GM21528 (cell line): ENCODE measurements at regions not wholly inside any gene's neighbourhood (a gene's known extent, or its start where the extent isn't known, plus 50 kb on each side); places are given as distances from the start of the nearest gene placed in this dataset.

Source experiments
- ATAC-seq: cut with Tn5 transposase; IDR thresholded peaks from one replicate; pipeline ENCODE4 v1.9.1; 2021; ENCODE audit warnings: mild to moderate bottlenecking, moderate library complexity; ENCODE audit not compliant: unreplicated experiment, low FRiP score

DNA sequence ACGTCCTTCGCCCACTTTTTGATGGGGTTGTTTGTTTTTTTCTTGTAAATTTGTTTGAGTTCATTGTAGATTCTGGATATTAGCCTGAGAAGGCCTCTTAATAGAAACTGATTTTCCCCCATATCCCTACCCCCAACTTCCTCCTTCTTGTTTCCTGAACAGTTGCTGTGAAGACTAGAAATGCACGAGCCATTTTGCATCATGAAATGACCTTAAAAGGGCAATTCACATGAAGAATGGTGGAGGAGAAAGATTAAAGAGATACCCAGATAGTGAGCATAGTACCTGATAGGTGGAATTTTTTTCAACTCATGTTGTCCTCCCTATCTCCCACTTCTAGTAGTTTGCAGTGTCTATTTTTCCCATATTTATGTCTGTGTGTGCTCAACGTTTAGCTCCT is 55.2 kb upstream of the KCNH8 start:
- no peak for ATAC-seq

DNA sequence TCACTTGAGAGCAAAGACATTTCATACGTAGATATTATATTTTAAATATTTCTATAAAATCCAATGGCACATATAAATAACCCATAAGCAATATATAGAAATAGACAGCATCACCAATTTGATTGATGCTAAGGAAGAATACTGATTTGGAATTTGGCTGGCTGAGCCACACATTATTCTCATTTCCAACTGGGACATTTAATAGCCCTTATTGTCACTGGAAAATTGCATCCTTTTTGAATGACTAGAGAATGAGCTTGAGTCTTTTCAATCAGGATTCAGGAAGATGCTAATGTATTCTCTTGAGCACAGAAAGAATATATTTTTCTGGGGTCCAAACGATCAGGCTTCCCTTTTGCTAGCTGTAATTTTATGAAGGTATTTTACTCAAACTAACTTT is 70.9 kb upstream of the KCNH8 start:
- ATAC-seq, result no peak

DNA sequence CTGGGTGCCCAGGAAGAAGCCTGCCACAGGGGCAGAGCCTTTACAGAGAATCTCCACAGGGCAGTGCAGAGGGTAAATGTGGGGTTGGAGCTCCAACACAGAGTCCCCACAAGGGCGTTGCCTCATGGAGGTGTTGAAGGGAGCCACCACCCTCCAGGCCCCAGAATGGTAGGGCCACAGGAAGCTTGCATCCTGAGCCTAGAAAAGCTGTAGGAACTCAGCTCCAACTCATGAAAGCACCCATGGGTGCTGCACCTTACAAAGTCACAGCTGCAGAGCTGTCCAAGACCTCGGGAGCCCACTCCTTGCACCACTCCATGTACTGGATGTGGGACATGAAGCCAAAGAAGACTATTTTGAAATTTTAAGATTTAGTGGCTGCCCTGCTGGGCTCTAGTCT is 73.3 kb upstream of the KCNH8 start:
- no peak for ATAC-seq

- ATAC-seq, result no peak
Observed at GRCh38 chr3:19074257-19074900, 73.9 kb upstream of the KCNH8 start.

GRCh38 chr3:19073341-19074105 is 74.8 kb upstream of the KCNH8 start:
- no peak for ATAC-seq

DNA sequence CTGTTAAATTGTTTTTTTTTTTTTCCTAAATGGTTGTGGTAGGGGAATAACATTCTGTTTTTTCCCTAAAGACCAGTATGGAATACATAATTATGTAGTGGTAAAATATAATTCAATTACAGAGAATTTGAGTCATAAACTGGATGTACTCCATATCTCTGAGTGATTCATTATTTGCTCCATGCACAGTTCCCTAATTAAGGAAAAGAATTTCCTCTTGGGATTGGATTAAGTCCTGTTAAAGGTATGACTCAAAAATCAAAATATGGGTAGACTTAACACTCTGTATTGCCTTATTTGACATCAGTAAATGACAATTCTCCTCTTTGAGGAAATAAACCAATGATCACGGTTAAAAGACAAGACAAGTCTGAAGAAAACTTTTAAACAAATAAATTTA is 78.0 kb upstream of the KCNH8 start:
- no peak for ATAC-seq

DNA sequence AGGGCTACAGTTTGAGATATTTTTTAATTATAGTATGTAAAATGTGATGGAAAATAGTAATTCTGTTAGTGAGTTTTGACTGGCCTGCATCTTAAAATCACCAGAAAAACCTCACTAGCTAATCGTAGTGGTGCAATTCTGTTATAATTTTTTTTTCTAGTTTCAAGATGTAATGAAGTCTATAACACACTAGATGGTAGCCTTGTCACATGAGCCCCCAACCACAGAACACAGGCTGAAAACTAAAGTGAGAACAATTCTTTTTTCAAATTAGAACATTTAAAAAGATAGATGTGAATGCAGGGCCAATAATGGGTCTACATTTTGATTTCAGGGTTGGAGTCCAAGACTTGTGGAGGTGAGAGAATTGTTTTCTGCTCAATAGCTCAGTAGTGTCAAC is 83.3 kb upstream of the KCNH8 start:
- no peak for ATAC-seq

DNA sequence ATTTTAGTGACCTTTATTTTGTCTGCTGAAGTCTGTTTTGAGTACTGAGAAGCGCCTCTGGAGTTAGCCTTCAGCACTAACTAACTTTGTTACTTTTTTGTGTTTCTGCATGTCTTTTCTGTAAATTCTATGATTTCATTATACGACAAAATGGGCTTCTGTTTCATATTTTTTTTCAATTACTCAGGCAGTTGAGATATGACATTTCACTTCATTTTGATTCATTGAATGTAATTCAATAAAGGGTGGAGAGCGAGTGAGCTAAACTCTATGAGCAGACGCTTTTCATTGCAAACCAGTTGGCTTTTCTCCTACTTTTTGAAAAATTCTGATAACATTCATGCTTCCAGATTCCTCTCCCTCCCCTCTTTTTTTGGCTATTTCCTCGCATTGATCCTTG is 84.4 kb upstream of the KCNH8 start:
- ATAC-seq, result no peak

DNA sequence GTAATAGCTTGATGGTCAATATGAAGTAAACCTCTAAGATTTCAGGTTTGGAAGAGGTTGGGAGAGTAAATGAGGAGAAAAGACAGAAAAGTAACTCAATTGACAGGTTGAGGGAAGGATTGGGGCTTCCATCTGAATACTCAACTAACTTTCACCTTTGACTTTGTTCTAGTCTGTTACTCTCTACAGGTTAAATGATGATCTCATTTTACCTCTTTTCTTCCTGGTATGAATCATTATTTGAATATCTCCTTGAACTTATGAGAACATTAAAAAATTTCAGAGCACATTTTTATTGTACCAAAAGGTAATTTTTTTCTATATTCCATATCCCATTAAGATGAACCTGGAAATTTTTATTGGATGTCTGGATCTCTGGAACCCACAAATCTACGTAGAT is 87.9 kb upstream of the KCNH8 start:
- ATAC-seq, result no peak

DNA sequence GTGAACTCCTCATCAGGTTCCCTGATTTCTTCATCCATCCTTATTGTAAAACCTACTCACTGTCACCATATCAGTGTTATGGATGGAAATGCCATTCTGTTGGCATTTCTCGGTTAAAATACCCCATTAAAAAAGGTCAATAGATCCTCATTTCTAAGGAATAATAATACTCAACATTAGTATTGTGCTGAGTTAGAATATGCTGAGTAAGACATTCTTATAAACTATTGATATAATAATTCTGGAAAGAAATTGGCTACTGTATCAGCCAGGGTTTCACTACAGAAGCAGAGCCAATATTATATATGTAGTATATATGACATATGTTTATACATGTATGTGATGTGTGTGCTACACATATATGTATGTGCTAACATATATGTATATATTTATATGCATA is 95.4 kb upstream of the KCNH8 start:
- no peak for ATAC-seq

GRCh38 chr3:19046440-19046839 is 101.9 kb upstream of the KCNH8 start:
- no peak for ATAC-seq

DNA sequence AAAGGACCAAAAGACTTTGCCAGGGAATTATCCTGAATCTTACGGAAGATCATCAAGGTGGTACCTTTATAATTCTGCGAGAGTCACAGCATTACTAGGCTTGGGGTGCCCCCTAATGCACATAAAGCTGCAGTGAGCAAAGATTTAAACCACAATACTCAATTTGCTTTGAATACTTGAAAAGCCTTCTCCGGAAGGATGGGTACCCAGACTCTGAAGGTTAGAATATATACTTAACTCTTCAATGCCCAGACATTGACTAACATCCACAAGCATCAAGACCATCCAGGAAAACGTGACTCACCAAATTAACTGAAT is 117.8 kb upstream of the KCNH8 start:
- no peak for ATAC-seq

- no peak for ATAC-seq
Observed at GRCh38 chr3:19029837-19030521, 118.3 kb upstream of the KCNH8 start.

DNA sequence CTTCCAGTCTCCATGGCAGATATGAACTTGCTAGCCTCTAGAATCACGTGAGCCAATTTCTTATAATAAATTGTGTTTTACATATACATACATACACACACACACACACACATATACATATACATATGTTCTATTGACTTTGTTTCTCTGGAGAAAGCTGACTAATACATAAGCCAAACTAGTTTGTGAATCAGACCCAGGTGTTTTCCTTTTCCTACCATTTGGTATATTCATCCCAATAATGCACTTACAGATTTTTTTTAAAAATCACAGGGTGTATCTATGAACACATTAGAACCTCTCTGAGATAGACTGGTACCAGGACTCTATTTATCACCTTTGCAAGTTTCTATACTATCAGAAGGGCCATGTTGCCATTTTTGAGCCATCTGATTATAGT is 122.9 kb upstream of the KCNH8 start:
- no peak for ATAC-seq

GRCh38 chr3:19022546-19022945 is 125.8 kb upstream of the KCNH8 start:
- no peak for ATAC-seq

GRCh38 chr3:19016851-19017250 is 131.5 kb upstream of the KCNH8 start:
- ATAC-seq, result no peak

DNA sequence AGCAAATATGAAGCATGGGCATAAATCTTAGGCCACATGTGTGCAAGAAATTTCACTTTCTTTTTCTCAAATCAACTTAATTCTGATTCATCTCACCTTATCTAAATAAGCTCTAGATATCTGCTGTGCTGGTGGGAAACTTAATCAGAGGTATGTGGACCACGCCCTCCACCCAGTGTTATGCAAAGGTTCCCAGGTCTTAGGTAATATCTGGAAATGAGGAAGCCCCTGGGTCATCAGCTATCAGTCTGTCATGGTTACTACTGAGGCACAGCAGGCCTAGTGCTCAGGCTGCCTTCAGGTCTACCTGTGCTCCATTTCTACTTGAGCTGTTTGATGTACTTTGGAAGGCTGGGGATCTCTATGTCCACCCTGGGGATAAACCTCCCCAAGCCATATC is 134.4 kb upstream of the KCNH8 start:
- no peak for ATAC-seq

DNA sequence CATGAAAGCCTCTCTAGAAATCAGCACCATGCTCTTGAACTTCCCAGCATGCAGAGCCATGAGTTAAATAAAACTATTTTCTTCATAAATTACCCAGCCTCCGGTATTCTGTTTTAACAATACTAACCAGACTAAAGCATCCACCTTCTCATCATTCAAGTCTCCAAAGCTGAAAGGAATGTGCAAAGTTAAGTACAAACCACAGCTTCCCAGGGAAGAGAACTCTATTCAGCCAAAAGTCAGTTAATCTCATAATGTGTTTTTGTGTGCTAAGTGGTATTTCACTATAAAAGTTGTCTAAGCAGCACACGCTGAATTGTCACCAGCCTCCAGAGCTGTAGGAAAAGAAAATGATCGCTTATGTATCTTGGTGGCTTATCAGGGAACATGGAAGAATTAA is 135.5 kb upstream of the KCNH8 start:
- no peak for ATAC-seq

DNA sequence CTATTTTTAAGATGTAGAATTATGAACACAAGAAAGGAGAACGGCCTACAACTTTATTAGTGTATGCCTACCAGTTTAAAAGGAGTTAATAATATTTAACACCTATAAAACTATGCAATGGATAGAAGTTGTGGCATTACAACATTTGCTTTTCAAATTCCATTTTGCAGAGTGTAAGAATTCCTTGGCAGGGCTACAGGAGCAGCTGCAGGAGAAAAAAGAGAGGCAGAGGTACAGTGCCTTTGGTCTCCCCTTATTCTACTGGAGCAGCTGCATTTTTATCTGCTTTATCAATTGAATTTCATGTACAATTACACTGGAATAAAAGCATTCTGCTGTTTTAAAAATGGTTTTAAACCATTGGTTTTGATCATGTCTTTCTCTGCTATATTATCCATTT is 145.7 kb upstream of the KCNH8 start:
- ATAC-seq, result no peak

- ATAC-seq, result no peak
Observed at GRCh38 chr3:18998069-18998468, 150.2 kb upstream of the KCNH8 start.

DNA sequence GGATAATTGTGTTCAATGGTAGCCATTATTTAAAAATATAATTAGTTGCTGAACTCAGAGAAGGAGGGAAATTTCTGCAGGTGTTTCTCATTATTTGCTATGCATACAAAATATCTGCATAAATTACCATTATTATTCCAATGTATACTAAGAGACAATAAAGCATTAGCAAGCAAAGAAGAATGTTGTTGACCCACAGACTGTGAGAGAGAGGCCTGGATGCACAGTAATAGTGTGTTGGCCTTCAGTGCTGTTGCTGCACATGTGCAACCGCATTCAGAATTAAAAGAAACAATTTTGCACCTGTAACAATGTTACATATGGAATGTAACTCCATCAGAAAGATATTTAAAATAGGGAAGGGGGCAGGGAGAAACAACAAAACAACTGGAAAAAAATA is 155.6 kb upstream of the KCNH8 start:
- ATAC-seq, result no peak

DNA sequence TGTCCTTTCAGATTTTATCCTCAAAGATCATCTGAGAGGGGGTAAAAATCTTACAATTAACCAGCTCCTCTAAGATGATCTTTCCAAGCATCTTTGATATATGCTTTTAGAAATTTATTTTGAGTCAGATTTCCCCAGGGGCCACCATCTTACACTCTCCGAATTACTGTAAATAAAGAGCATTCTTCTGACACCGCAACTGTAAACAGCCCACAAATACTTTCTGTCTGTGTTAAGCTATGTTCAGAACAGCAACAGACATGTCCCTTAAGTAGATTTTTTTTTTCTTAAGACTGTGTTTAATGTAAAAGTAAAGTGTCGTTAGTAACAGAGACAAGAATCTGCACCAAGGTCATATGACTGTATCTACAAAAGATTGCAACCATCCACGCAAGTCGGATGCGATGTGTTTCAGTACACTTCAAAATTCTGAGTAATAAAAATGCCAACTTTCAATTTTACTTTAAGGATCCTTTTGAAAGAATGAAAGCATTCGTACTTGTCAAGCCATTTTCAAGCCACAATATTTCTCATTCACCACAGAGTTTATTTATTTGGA is 159.0 kb upstream of the KCNH8 start:
- no peak for ATAC-seq
